GM12873 (cell line): ENCODE measurements at regions not wholly inside any gene's neighbourhood (a gene's known extent, or its start where the extent isn't known, plus 50 kb on each side); places are given as distances from the start of the nearest gene placed in this dataset.

ENCODE experiments used
- CTCF ChIP-seq: IDR thresholded peaks from 2 replicates; pipeline ENCODE4 v1.5.1; 2012; ENCODE audit warnings: low read depth, mild to moderate bottlenecking, moderate library complexity, low read length, control low read depth; ENCODE audit not compliant: insufficient read depth; ENCODE audit errors: missing control alignments

- no peak for TF ChIP-seq CTCF
Measured at GRCh38 chr14:62098357-62098756, 336.1 kb downstream of the SNAPC1 start.

- TF ChIP-seq CTCF, result no peak
Measured at GRCh38 chr14:62099091-62099490, 336.9 kb downstream of the SNAPC1 start.

- no peak for TF ChIP-seq CTCF
Measured at GRCh38 chr14:62101189-62101588, 339.0 kb downstream of the SNAPC1 start.

GRCh38 chr14:62101673-62102348 lies 339.6 kb downstream of the SNAPC1 start:
- no peak for TF ChIP-seq CTCF

GRCh38 chr14:62102349-62102725 lies 340.1 kb downstream of the SNAPC1 start:
- no peak for TF ChIP-seq CTCF

- TF ChIP-seq CTCF, result no peak
Measured at GRCh38 chr14:62103464-62103863, 341.2 kb downstream of the SNAPC1 start.

- TF ChIP-seq CTCF, result no peak
Measured at GRCh38 chr14:62110941-62111340, 348.7 kb downstream of the SNAPC1 start.
